HepG2 (cell line): ENCODE measurements at regions not wholly inside any gene's neighbourhood (a gene's known extent, or its start where the extent isn't known, plus 50 kb on each side); places are given as distances from the start of the nearest gene placed in this dataset.

Source experiments
- CC2D1A ChIP-seq: sonication (generic); formaldehyde crosslinking; IDR thresholded peaks from 2 replicates; pipeline ENCODE4 v1.8.1; 2023; ENCODE audit warnings: mild to moderate bottlenecking, missing genetic modification reagents
- CCAR2 ChIP-seq: fragments of 200-400 bp; formaldehyde crosslinking; optimal IDR thresholded peaks from 2 replicates; pipeline ENCODE3; 2018; ENCODE audit warnings: low read depth, mild to moderate bottlenecking, low read length, moderate library complexity
- ELF4 ChIP-seq: sonication (generic); formaldehyde crosslinking; IDR thresholded peaks from 2 replicates; pipeline ENCODE4 v1.5.0; 2020; ENCODE audit warnings: missing genetic modification reagents, mild to moderate bottlenecking, moderate library complexity, borderline replicate concordance
- HNRNPUL1 ChIP-seq: fragments of 200-400 bp; formaldehyde crosslinking; IDR thresholded peaks from 2 replicates; pipeline ENCODE4 v1.6.1; 2017; ENCODE audit warnings: low read depth, mild to moderate bottlenecking, low read length, moderate library complexity
- JUND ChIP-seq: sonication (generic); formaldehyde crosslinking; IDR thresholded peaks from 2 replicates; pipeline ENCODE4 v1.8.0; 2022; ENCODE audit warnings: mild to moderate bottlenecking, missing genetic modification reagents
- KLF16 ChIP-seq, 2 experiments: sonication (generic) in 1 of 2; formaldehyde crosslinking in 1 of 2; IDR thresholded peaks; 2 replicates each; pipeline versions ENCODE4 v1.6.1 to v1.8.0; 2016 to 2023; ENCODE audit warnings: missing genetic modification reagents in 2 of 2, missing compliant biosample characterization in 1 of 2
- MTA1 ChIP-seq: sonication (generic); formaldehyde crosslinking; IDR thresholded peaks from 2 replicates; pipeline ENCODE4 v1.4.0; 2020; ENCODE audit warnings: missing genetic modification reagents, mild to moderate bottlenecking, borderline replicate concordance
- NR2F2 ChIP-seq: IDR thresholded peaks from 2 replicates; pipeline ENCODE4 v1.6.1; 2012; ENCODE audit warnings: low read depth, inconsistent platforms, borderline replicate concordance
- PAXIP1 ChIP-seq: sonication (generic); formaldehyde crosslinking; conservative IDR thresholded peaks from 2 replicates; pipeline ENCODE4 v1.4.0; 2020; ENCODE audit warnings: mild to moderate bottlenecking, missing genetic modification reagents, moderate library complexity
- PHF5A ChIP-seq: IDR thresholded peaks from one replicate; pipeline ENCODE4 v1.6.1; 2018; ENCODE audit warnings: low read depth, missing genetic modification reagents; ENCODE audit not compliant: unreplicated experiment
- POLR2AphosphoS2 ChIP-seq: IDR thresholded peaks from 2 replicates; pipeline ENCODE4 v1.6.1; 2011; ENCODE audit warnings: low read depth, low read length, improper control_type of control experiment
- RARA ChIP-seq: IDR thresholded peaks from 2 replicates; pipeline ENCODE4 v1.6.1; 2016; ENCODE audit warnings: missing genetic modification reagents, missing compliant biosample characterization
- REXO4 ChIP-seq: sonication (generic); formaldehyde crosslinking; IDR thresholded peaks from 2 replicates; pipeline ENCODE4 v1.8.0; 2022; ENCODE audit warnings: missing genetic modification reagents, mild to moderate bottlenecking, borderline replicate concordance
- RXRB ChIP-seq: IDR thresholded peaks from 2 replicates; pipeline ENCODE4 v1.6.1; 2016; ENCODE audit warnings: borderline replicate concordance, missing genetic modification reagents, missing compliant biosample characterization
- ZBTB10 ChIP-seq: sonication (generic); formaldehyde crosslinking; IDR thresholded peaks from 2 replicates; pipeline ENCODE4 v1.4.0; 2020; ENCODE audit warnings: missing genetic modification reagents, borderline replicate concordance
- ZBTB49 ChIP-seq: sonication (generic); formaldehyde crosslinking; IDR thresholded peaks from 2 replicates; pipeline ENCODE4 v1.4.0; 2020; ENCODE audit warnings: missing genetic modification reagents, borderline replicate concordance
- ZFP36 ChIP-seq: fragments of 150-350 bp; IDR thresholded peaks from 2 replicates; pipeline ENCODE4 v1.6.1; 2018; ENCODE audit warnings: borderline replicate concordance, low read length, low read depth; ENCODE audit not compliant: partially characterized antibody
- ZNF121 ChIP-seq: sonication (generic); formaldehyde crosslinking; IDR thresholded peaks from 2 replicates; pipeline ENCODE4 v1.5.0; 2020; ENCODE audit warnings: mild to moderate bottlenecking, missing genetic modification reagents
- ZNF337 ChIP-seq: sonication (generic); formaldehyde crosslinking; IDR thresholded peaks from 2 replicates; pipeline ENCODE4 v1.5.1; 2020; ENCODE audit warnings: missing genetic modification reagents, low read depth, mild to moderate bottlenecking, borderline replicate concordance
- ZNF543 ChIP-seq: sonication (generic); formaldehyde crosslinking; IDR thresholded peaks from 2 replicates; pipeline ENCODE4 v1.4.0; 2020; ENCODE audit warnings: mild to moderate bottlenecking, missing genetic modification reagents
- ZNF607 ChIP-seq: sonication (generic); formaldehyde crosslinking; IDR thresholded peaks from 2 replicates; pipeline ENCODE4 v1.5.1; 2020; ENCODE audit warnings: missing genetic modification reagents, mild to moderate bottlenecking, borderline replicate concordance

GRCh38 chr11:14583252-14584034, 60.2 kb upstream of the PDE3B start (continued):
- peak; percentile 85 for TF ChIP-seq PAXIP1 (CRISPR knock-in tag)
- no peak for TF ChIP-seq REXO4 (CRISPR knock-in tag)
- TF ChIP-seq HNRNPUL1: peak; percentile 69; the same call in 1 of the 2 replicates
- TF ChIP-seq CCAR2: no peak
- TF ChIP-seq PHF5A (CRISPR knock-in tag): no peak
- peak; percentile 69 for TF ChIP-seq RARA (CRISPR knock-in tag)
- TF ChIP-seq JUND (CRISPR knock-in tag): no peak
- TF ChIP-seq ZNF607 (CRISPR knock-in tag): peak; percentile 67; the same call in 1 of the 2 replicates
- no peak for TF ChIP-seq ZNF337 (CRISPR knock-in tag)
- no peak for TF ChIP-seq ZFP36
- peak; percentile 42 for TF ChIP-seq NR2F2
- peak; percentile 51; the same call in 1 of the 2 replicates for TF ChIP-seq RXRB
- TF ChIP-seq POLR2AphosphoS2: no peak
- TF ChIP-seq ZBTB10 (CRISPR knock-in tag): no peak
- TF ChIP-seq CC2D1A (CRISPR knock-in tag): no peak
- no peak for TF ChIP-seq KLF16 (CRISPR knock-in tag; IDR thresholded peaks at IDR 0.05)
- no peak for TF ChIP-seq ZNF543
- TF ChIP-seq MTA1 (CRISPR knock-in tag): no peak
- no peak for TF ChIP-seq ELF4 (CRISPR knock-in tag)
- TF ChIP-seq ZNF121 (CRISPR knock-in tag): no peak
- TF ChIP-seq ZBTB49 (CRISPR knock-in tag): no peak
